RPMI8226 (cell line): ENCODE measurements at regions not wholly inside any gene's neighbourhood (a gene's known extent, or its start where the extent isn't known, plus 50 kb on each side); places are given as distances from the start of the nearest gene placed in this dataset.
A peak's percentile ranks its signal among the peaks of the same experiment; 100 is the strongest.
"Not testable (repeated sequence)": the region's sequence is repeated elsewhere in the genome, so short reads cannot be mapped to it uniquely, and the experiment has no call there.

Source experiments
- DNase-seq: peaks from one replicate; pipeline ENCODE4 v3.0.0-alpha.2; 2015

DNA sequence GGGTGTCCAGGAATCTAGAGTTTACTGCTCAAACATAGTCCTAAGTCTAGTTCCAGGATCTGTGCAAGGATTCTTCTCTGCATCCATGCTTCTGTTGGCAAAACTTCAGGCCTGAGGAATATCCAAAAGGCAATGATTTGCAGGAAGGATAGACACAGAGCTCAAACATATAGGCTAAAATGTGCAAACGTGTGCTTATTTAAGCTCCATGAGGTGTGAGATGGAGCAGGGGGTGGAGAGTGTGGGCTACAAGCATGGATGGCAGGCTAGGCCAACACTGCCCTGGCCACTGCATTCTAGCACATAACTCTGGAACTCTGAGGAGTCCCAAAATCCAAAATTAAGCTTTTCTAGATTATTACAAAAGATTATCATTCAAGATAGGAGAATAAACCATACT, 301.1 kb downstream of the PAX3 start:
- no peak for DNase-seq

DNA sequence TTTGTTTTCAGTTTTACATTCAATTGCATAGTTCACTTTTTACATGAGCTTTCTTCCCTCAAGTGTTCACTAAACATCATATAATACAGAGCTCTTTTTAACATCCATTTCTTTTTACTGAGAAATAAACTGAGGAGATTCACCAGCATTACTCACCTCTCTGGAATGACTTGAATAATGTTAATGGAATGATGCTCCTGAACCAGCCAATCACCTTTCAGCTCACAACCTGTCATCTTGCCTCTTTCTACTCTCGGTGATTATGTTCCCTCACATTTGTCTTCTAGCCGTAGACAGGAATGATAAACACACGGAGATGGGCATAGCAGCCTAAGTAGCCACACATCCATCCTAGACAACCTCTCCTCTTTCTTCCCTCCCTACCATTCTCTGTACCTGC, 301.7 kb downstream of the PAX3 start:
- DNase-seq = no peak

DNA sequence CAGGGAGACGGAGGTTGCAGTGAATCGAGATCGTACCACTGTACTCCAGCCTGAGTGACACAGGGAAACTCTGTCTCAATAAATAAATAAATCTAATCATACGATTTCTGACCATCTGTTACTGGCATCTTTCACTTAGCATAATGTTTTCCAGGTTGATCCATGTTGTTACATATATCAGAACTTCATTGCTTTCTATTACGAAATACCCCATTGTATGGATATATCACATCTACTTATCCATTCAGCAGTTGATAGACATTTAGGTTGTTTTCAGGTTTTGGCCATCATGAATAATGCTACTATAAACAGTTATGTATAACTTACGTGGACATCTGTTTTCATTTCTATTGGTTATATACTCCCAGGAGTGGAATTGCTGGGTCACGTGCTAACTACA, 303.9 kb downstream of the PAX3 start:
- no peak for DNase-seq

DNA sequence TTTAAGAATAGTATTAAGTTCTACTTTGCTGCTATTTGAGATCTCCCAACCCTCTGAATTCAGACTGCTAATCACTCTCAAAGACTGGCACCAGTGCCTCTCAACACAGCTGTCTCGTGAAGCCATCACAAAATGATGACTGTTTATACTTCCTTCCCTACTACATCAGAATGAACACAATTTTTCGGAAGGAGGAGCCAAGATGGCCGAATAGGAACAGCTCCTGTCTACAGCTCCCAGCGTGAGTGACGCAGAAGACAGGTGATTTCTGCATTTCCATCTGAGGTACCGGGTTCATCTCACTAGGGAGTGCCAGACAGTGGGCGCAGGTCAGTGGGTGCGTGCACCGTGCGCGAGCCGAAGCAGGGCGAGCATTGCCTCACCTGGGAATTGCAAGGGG, 314.4 kb downstream of the PAX3 start:
- peak; percentile 4 for DNase-seq

DNA sequence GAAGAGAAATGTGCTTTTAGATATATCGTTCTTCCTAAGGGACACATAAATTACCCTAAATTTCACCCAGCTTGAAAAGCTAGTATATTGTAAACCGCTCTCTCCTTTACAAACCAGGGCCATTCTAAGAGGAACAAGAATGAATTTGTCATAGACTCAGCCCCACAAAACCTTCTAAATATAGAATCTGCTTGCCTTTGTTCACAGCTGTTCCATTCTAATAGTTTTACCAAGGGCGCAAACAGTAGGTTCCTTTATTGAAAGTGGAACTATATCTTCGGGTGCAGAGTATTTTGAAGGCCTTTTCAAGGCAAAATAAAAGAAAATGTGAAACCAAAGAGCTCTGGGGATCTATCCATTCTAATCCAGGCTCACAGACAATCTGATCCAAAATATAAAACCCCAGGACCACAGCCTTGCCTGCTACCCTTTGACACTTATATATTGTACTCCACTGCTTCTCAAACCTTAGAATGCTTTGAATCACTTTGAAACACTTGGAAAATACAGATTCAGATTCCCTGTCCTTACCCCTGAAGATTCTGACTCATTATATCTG, 316.8 kb downstream of the PAX3 start:
- DNase-seq = peak; percentile 10

DNA sequence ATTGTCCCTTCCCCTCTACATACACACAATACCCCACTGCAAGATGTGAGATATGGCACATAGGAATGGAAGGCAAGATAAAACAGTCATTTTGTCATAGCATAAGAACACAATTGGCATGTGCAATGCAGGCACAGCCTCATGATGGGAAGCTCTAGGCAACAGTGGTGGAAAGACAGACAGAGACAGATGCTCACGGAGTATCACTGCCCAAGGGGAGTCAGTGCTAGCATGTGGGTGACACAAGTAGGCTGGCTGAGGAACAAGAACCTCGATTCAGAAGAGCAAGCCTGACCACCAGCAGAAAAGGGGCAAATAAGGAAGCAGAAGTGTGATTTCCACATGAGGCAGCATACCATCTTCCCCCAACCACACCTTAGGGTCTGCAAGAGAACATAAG, 323.6 kb downstream of the PAX3 start:
- no peak for DNase-seq

DNA sequence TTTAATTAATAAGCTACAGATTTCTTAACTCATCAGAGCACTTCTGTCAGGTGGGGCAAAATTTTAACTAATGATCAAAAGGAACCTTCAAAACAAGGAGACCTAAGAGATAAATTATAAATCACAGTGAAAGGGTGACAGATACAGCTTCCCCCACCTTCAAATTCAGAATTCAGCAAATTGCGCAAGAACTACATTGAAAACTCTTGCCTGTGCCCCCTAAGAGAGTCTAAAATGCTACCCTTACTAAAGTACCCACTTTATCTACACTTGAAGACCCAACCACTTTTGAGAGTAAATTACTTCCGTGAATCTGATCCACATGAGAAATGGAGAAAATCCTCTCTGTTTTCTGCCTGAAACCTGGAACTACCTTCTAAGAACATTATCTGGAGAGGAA, 324.9 kb downstream of the PAX3 start:
- no peak for DNase-seq

DNA sequence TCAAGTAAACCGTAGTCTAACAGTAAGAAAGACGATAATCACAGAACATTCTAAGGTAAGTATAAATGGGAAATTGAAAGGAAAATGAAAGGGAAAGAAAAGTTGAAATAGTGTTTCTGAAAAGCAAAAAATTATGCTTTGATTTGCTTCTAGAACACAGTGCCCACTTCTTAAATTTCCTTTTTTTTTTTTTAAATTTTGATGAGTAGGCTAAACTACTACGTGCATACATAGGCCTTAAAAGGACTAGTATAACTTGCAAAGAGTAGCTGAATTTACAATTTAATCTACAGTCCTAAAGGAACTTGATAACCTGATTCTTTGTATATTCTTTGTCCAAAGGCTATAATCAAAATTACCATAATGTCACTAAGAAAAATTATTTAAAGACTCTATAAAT, 325.3 kb downstream of the PAX3 start:
- no peak for DNase-seq

DNA sequence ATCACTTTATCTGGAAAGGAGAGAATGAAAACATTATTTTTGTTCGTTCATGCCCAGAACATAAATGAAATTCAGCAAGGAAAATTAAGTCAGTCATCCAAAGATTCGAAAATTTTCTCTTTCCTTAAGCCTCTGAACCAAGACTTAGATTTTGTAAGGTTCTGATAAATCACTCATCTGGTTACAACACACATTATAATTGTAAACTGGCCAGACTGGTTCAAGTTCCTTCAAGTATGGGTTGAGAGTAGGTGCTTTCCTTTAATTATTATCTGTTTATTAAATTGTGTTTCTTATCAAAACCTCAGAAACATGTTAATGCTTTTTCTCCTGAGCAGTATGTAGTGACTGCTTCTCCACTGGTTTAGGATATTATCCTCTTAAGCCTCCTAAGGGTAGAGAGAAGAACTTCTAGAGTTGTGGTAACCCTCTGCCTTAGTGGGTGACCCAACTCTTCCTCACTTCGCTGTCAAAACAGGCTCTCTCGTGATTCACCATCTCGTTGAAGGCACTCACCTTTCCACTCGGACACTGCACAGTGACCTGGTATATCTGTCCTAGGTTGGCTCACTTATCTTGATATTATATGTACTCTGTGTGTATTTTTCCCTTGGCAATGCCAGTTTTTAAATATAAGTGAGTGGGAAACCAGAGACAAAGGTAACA, 325.9 kb downstream of the PAX3 start:
- DNase-seq = no peak

DNA sequence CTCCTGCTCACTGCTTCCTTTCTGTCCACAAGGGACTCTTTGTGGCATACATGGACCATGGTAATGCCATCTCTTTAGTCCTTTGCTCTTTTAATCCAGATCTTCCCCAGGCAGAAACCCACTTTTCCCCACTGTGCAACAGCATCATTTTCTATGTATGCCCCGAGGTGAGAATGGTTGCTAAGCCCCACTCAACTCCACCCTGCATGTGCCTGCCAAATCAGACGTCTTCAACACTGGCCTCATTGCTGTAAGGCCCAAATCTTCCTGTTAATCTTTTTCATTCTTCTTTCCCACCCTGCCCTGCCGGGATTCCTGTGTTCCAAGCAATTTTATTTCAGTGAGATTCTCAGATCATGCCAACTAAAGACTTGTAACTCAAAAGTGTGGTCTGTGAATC, 328.4 kb downstream of the PAX3 start:
- no peak for DNase-seq

DNA sequence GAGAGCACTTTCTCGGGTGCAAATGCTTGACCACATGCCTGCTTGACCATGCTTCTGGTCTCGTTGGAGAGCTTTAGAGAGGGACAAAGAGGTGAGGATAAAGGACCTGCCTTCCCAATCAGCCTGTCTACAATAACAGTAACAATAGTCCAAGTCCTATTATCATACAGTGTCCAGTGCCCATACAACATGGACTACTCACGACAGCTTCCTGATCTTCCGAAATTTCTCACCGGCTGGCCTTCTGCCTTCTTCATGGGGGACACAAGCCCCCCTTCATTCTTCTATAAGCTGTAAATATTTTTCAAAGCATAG, 329.0 kb downstream of the PAX3 start:
- DNase-seq = no peak

DNA sequence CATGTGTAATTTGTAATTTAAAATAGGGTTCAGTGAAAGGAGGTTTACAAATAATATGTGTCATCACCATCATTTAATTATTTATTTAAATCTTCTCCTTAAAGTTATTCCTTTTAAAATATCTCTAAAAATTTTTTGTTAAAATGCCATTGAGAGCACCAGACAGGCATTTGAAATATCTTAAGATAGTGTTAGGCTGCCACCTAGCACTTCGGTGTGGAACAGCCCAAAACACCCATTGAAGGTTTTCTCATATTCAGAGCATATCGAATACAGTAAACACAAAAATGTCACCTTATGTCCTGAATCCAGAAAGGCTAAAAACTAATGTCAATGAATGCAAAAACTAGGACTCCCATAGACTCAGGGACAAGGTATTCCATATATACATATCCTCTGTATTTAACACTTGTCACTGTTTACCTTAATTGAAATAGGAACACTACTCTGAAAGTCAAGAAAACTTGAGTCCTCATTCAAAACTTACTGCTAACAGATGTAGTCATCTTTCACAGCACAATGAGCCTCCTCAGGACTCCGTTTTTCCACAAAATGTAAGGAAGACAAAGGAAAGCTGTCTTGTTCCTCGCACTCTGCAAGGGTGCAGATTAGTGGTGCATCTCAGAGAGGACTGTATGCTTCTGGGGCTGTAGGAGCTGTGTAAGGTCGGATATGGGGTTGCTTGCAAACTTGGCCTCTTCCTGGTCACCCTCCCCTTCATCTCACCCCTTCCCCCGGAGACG, 329.5 kb downstream of the PAX3 start:
- DNase-seq = peak; percentile 12

DNA sequence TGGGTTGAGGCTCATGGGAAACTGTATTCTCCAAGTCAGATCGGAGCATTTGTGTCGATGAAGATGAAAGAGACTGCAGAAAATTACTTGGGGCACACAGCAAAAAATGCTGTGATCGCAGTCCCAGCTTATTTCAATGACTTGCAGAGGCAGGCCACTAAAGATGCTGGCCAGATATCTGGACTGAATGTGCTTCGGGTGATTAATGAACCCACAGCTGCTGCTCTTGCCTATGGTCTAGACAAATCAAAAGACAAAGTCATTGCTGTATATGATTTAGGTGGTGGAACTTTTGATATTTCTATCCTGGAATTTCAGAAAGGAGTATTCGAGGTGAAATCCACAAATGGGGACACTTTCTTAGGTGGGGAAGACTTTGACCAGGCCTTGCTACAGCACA, 336.6 kb downstream of the PAX3 start:
- no peak for DNase-seq

DNA sequence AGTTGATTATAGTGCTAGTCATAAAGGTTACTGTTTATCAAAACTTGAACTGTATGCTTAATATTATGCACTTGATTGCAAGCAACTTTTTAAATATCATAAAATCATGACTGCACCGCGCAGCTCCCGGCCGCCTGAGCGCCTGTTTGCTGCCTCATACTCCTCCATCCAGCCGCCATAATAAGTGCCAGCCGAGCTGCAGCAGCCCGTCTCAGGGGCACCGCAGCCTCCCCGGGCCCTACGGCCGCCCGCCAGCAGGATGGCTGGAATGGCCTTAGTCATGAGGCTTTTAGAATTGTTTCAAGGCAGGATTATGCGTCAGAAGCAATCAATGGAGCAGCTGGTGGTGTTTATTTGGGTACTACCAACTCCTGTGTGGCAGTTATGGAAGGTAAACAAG, 337.2 kb downstream of the PAX3 start:
- DNase-seq = no peak

DNA sequence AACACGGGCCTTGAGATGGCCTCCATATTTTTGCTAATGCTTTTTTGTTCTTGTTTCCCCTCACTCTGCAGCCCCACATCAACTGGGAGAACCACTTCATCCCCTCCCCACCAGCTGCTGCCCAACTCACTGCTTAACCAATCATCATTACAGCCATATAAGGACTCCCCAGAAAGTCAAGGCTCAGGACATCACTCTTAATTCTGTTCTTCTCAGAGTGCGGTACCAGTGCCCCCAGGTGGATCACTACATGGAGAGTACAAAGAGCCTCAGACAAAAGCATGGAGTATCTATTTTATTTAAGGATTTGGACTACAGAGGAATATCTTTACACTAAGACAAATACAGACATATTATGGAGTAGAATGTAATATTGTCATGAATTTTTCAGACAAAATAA, 340.6 kb downstream of the PAX3 start:
- DNase-seq = no peak

DNA sequence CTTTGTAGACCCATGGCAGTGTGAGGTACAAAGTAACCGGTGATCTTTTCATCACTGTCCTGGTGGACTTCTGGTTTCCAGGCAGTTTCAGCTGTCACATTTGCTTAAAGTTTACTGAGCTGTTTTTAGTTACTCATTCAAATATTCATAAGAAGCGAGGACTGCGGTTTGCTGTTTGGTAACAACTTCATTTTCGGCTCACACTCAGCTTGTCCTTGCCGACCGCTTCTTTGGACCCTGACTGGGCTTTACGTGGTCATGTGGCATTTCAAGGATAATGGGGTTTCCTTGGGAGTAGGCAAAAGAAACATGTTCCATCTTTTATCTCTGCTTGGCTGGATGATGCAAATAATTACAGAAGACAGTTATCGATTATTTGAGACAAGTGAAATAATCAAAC, 350.7 kb downstream of the PAX3 start:
- DNase-seq = no peak

DNA sequence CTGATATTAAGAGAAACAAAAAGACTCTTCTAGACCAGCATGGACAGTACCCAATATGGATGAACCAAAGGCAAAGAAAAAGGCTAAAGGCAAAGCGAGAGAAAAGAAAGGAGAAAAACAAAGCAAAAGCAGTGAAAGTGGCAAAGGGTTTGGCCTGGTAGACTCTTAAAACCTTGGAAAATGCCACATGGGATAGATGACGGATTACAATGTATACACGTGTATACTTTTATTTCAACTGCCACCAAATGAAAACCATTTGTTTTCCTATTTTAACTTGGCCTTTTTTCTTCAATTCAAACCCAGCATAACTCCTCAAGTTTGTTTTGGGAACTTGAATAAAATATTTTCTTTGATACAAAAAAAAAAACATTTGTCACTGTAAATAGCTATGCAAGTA, 354.3 kb downstream of the PAX3 start:
- not testable (repeated sequence) for DNase-seq

DNA sequence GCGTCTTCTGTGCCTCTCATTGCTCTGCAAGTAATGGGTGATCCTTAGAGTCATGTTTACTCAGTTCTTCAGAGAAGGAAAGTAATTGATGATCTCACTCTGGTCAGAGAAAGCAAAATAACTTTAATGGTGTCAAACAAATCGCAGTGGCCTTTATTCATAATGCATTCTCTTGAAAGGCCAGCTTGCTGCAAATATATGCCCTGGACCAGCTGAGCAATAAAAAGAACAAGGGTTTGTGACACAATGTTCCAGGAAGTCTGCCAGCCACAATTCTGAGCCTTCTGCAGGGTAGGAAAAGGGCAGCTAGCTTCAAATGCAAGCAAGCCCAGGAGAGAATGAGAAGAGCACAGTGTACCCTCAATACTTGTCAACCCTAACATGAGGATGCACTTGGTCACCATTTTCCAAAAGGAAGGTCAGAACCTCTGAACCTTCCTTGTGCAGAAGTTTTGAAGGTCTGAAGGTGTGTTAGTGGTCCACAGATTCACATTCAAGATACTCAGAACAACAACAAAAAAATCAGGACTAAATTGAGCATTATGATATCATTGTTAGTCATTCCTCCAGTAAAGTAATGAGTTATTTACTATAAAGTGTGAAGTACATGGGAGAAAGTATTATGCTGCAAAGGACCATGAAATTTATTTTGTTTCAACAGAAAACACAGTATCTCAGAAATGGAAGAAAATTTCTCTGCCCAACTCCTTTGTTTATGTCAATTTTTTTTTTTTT, 355.6 kb downstream of the PAX3 start:
- no peak for DNase-seq

DNA sequence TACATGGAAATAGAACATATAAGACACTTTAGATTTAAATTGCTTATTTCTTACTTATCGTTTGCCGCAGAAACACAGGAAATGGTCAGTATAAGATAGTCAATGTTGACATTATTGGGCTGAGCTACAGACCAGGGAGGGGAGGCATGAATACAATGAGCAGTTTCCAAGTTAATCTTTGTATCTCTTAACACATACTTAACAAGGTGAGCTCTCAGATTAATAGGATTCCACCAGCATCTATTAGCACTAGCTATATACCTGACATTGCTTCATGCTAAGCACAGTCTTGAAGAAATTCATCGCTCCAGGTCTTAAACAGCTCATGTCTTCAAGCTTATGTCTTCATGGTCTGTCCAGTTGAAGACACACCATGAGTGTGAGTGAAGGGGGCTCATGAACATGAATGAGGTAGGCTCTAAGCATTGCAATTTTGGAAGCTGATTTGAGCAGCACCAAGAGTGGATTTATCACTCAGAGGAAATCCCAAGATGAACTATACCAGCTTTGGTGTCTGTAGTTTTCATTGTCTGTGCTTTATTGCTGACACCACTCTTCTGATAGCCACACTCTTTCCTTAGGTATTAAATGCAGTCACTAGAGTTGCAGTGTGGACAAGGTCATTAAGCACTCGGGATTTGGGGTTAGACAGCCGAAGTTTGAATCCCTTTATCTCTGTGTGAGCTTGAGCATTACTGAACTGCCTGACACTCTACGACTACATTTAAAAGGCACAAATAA, 359.3 kb upstream of the EPHA4 start:
- no peak for DNase-seq

DNA sequence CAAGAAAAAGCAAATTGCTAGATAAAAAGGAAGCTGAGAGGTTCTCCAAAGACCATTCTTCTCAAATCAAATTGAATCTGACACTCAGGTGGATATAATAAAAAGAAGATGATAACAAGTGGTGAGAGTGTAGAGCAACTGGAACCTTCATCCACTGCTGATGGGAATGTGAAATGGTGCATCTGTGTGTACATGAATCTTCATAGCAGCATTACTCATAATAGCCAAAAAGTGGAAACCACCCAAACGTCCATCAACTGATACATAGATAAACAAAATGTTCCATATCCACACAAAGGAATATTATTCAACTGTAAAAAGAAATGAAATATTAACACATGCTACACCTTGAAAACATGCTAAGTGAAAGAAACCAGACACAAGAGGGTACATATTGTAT, 357.2 kb upstream of the EPHA4 start:
- DNase-seq = no peak

DNA sequence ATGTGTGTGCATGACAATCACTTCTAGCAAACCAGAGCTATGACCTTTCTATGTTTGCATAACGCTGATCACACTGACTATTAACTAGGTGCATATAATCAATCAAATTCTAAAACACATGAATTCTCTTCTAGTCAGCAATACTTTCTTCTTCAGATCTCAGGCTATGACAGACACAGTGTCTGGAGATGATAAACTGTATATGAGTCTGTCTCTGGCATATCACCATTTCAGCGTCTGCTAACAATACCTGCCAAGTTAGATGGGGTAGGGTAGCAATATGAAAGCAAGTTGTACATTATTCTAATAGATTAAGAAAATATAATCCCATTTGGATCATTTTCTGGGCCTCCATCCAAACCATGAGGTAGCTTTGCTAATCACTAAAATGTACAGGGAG, 354.2 kb upstream of the EPHA4 start:
- no peak for DNase-seq

DNA sequence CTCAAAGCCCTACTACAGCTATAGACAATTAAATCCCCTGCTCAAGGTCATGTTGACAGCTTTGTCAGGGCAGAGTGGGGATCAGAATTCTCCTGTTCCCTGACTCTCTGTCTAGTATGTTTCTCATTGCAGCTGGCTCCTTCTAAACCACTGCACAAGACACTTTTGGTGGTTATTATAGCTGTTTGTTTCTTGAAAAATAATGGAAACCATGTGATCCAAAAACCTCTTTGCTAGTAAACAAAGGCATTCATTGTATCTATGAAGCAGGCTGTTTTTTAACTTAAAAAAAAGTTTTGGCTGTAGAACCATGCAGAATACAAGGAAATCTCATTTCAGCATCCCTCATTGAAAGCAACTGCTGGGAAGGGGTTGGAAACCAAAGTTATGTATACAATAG, 352.5 kb upstream of the EPHA4 start:
- no peak for DNase-seq

DNA sequence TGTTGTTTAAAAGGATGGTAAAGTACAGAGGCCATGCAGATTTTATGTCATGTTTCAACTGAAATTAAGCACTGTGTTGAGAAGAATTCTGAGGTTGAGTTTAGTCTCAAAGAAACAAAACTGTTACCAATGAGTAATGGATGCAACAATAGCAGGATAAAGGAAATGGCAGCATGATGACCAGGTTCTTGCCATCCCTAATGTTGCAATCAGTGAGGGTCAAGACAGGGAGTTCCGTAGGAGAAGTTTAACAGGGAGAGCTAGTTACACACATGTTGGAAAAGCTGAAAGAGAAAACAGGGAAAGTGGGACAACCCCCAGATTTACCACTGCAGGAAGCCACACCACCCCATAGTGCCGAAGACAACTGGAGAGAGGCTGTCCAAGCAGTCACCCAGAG, 343.8 kb upstream of the EPHA4 start:
- DNase-seq = no peak
